Endothelial cell (in vitro differentiated cells): ENCODE measurements at regions not wholly inside any gene's neighbourhood (a gene's known extent, or its start where the extent isn't known, plus 50 kb on each side); places are given as distances from the start of the nearest gene placed in this dataset.

Experiments
- DNase-seq: peaks from one replicate; pipeline ENCODE4 v3.0.0; 2021; ENCODE audit warnings: low spot score
- H3K27ac Mint-ChIP-seq: one replicate; pipeline ENCODE4 v1.8.0; 2021; ENCODE audit warnings: mixed read lengths, inconsistent platforms; ENCODE audit not compliant: unreplicated experiment
- H3K27me3 Mint-ChIP-seq: one replicate; pipeline ENCODE4 v1.8.0; 2021; ENCODE audit warnings: mild to moderate bottlenecking, moderate library complexity, mixed read lengths, inconsistent platforms; ENCODE audit not compliant: unreplicated experiment
- H3K36me3 Mint-ChIP-seq: one replicate; pipeline ENCODE4 v1.8.0; 2021; ENCODE audit warnings: mild to moderate bottlenecking, low read depth, mixed read lengths, inconsistent platforms; ENCODE audit not compliant: unreplicated experiment
- H3K4me1 Mint-ChIP-seq: one replicate; pipeline ENCODE4 v1.8.0; 2021; ENCODE audit warnings: mild to moderate bottlenecking, mixed read lengths, inconsistent platforms; ENCODE audit not compliant: unreplicated experiment
- H3K4me3 Mint-ChIP-seq: one replicate; pipeline ENCODE4 v1.8.0; 2021; ENCODE audit warnings: mild to moderate bottlenecking, mixed read lengths, inconsistent platforms; ENCODE audit not compliant: unreplicated experiment
- H3K9me3 Mint-ChIP-seq: one replicate; pipeline ENCODE4 v1.8.0; 2021; ENCODE audit warnings: mixed read lengths, inconsistent platforms; ENCODE audit not compliant: unreplicated experiment
- TF ChIP-seq, protein P1 (sequence below): fragments of 200-600 bp; sonication (generic); IDR thresholded peaks from one replicate; pipeline ENCODE4 v1.5.0; 2021; ENCODE audit warnings: antibody characterized with exemption; ENCODE audit not compliant: unreplicated experiment

DNA sequence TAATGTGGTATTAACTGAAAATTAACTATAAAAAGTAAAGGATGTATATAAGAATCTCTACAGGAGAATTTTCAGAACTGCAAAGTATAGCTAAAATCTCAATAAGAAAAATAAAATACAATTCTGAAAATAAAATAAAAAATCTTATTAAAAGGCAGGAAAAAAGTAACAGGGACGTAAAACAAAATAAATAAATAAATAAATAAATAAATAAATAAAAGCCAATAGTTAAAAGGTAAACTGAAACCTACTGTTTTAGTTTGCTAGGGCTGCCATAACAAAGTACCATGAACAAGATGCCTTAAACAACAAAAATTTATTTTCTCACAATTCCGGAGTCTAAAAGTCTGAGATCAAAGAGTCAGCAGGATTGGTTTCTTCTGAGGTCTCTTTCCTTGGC is 140.6 kb downstream of the SPANXA1 start:
- H3K27ac Mint-ChIP-seq, result no peak overlapping the region
- no peak overlapping the region for H3K4me3 Mint-ChIP-seq
- TF ChIP-seq, protein P1, sequence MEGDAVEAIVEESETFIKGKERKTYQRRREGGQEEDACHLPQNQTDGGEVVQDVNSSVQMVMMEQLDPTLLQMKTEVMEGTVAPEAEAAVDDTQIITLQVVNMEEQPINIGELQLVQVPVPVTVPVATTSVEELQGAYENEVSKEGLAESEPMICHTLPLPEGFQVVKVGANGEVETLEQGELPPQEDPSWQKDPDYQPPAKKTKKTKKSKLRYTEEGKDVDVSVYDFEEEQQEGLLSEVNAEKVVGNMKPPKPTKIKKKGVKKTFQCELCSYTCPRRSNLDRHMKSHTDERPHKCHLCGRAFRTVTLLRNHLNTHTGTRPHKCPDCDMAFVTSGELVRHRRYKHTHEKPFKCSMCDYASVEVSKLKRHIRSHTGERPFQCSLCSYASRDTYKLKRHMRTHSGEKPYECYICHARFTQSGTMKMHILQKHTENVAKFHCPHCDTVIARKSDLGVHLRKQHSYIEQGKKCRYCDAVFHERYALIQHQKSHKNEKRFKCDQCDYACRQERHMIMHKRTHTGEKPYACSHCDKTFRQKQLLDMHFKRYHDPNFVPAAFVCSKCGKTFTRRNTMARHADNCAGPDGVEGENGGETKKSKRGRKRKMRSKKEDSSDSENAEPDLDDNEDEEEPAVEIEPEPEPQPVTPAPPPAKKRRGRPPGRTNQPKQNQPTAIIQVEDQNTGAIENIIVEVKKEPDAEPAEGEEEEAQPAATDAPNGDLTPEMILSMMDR, result no peak
- no peaks in the 10 kb centered on the region for H3K4me1 Mint-ChIP-seq
- H3K36me3 Mint-ChIP-seq, result no peaks in the 10 kb centered on the region
- no peaks in the 10 kb centered on the region for H3K27me3 Mint-ChIP-seq
- no peak for DNase-seq
- no peaks in the 10 kb centered on the region for H3K9me3 Mint-ChIP-seq

DNA sequence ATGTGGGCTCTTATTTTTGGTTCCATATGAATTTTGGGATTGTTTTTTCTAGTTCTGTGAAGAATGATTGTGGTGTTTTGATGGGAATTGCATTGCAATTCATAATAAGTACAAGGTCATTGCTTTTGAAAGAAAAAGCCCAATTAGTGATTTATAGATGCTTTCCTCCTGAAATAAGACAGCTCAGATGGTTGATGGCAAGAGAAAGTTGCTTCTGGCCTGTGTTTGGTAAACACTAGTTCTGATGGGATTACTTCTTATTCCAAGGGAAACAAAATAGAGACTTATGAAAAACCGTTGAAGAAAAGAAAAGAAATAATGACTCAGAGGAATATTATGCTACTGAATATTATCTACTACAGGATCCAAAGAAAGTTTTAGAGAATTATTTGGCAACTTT is 144.9 kb downstream of the SPANXA1 start:
- Mint-ChIP-seq H3K4me3 (no peak overlapping the region), H3K27ac (no peak overlapping the region), H3K9me3 (no peaks in the 10 kb centered on the region), H3K4me1 (no peaks in the 10 kb centered on the region), H3K36me3 (no peaks in the 10 kb centered on the region), H3K27me3 (no peaks in the 10 kb centered on the region)
- DNase-seq, result no peak
- TF ChIP-seq, protein P1, result no peak

DNA sequence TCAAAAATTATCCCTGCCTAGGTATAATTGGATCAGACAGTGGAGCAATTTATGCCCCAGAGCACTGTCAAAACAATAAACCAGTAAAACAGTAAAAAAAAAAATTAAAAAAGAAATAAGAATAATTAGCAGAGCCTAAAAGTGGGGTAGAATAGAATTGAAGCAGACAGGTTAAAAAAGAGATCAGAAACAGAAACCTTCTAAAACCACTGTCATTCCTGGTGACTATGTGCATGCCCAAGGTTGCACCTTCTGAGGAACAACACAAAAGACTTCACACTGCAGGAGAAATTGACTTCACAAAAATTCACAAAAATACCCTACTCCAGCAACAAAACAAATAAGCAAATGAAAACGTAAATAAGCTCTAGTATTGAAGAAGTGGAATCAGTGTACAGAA is 168.6 kb downstream of the SPANXA1 start:
- Mint-ChIP-seq H3K36me3 (no peaks in the 10 kb centered on the region), H3K4me1 (no peaks in the 10 kb centered on the region), H3K9me3 (no peaks in the 10 kb centered on the region), H3K27me3 (no peaks in the 10 kb centered on the region), H3K4me3 (no peak overlapping the region), H3K27ac (no peak overlapping the region)
- no peak for DNase-seq
- TF ChIP-seq, protein P1, result no peak

DNA sequence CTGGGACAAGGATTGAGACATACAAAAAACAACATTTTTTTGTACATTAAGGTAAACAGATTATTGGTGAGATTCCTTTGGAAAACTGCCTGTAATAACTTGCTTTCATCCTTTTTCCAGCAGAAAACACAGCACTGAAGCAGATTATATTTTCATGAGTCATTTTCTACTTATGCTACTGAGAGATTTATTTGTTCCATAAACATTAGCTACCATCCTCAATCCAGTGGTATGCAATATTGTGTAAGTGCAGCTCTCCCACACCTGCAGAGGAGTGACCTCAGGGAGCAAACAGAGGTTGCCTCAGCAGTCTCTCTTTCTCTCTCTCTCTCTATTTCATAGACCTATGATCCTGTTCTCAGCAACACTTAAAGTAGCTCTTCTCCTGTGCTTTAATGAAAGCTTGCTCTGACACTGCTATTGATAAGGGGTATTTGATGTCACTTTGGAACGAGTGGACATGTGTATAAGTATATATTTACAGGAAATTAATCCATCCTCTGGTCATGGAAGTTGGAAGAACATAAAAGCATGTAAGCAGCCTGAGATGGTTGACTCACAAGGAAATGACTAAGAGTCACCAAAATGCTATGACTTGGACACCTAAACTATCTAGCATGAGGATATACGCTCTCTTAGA is 163.7 kb upstream of the SPANXC start:
- Mint-ChIP-seq H3K27me3 (no peaks in the 10 kb centered on the region), H3K27ac (no peak overlapping the region), H3K36me3 (no peaks in the 10 kb centered on the region), H3K9me3 (no peaks in the 10 kb centered on the region), H3K4me3 (no peak overlapping the region), H3K4me1 (no peaks in the 10 kb centered on the region)
- no peak for DNase-seq
- TF ChIP-seq, protein P1, result no peak

DNA sequence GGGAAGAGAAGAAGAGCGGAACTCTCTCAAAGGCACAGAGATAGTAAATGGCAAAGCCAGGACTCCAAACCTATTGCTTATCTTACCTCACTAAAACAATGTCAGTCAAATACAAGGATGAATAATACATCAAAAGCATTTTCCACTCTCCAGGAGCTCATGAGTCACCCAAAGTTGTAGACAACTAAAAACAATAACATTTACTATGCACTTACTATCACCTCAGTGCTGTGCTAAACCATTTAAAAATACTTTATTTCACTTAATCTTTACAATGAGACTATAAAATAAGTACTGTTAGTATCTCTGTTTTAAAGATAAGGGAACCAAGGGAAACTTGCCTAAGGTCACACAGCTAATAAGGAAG is 163.2 kb upstream of the SPANXC start:
- Mint-ChIP-seq H3K4me3 (no peak overlapping the region), H3K4me1 (no peaks in the 10 kb centered on the region), H3K27ac (no peak overlapping the region), H3K9me3 (no peaks in the 10 kb centered on the region), H3K27me3 (no peaks in the 10 kb centered on the region), H3K36me3 (no peaks in the 10 kb centered on the region)
- TF ChIP-seq, protein P1, result no peak
- DNase-seq, result no peak
